ENCODE measurements at regions not wholly inside any gene's neighbourhood (a gene's known extent, or its start where the extent isn't known, plus 50 kb on each side); places are given as distances from the start of the nearest gene placed in this dataset.

- in situ Hi-C loops (cut with HindIII; ENCODE audit: low sequenced_read_pairs): no loop called here
These were observed 314.5 kb downstream of the OSR1 start for GRCh38 chr2:19043893-19044292.

- in situ Hi-C loops (cut with HindIII; ENCODE audit: low sequenced_read_pairs): no loop called here
These were observed 316.9 kb downstream of the OSR1 start for GRCh38 chr2:19041434-19042041.

- in situ Hi-C loops (cut with HindIII; ENCODE audit: low sequenced_read_pairs): no loop called here
These were observed 320.1 kb downstream of the OSR1 start for GRCh38 chr2:19038071-19039015.

DNA sequence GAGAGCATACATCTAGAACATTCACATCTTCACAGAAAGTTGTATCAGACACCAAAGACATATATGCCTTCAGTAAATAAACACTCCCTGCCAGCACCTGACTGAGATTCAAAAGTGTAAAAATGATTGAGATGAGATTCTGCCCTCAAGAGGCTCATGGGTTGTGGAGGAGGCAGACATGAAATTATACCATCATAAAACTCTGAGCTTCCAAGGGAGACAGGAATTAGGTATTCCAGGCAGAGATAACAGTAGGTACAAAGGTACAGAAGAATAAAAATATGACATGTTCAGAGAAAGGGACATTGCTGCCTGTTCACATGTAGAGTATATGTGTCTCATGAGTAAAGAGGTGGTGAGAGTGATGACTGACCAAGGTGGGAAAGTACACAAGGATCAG lies 322.3 kb downstream of the OSR1 start:
- in situ Hi-C loops (cut with HindIII; ENCODE audit: low sequenced_read_pairs): no loop called here

- in situ Hi-C loops (cut with HindIII; ENCODE audit: low sequenced_read_pairs): no loop called here
These were observed 323.2 kb downstream of the OSR1 start for GRCh38 chr2:19035238-19035637.

DNA sequence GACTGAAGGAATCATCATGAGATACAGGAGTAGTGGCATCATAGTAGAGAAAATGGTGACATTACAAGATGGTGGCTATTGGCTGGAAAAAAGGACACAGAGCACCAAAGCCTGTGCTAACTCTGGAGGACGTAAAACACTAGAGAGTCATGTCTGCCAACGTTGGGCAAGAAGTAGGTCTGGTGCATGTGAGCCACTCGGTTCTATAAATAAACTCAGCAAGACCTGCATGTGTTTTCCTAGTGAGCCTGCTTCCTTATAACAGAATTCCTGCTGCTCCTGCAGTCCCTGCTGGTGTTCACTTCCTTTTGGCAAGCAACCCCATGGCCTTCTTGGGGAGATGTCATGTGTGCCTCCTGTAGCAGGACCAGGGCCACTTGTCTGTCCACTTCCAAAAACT lies 325.2 kb downstream of the OSR1 start:
- in situ Hi-C loops (cut with HindIII; ENCODE audit: low sequenced_read_pairs): no loop called here

DNA sequence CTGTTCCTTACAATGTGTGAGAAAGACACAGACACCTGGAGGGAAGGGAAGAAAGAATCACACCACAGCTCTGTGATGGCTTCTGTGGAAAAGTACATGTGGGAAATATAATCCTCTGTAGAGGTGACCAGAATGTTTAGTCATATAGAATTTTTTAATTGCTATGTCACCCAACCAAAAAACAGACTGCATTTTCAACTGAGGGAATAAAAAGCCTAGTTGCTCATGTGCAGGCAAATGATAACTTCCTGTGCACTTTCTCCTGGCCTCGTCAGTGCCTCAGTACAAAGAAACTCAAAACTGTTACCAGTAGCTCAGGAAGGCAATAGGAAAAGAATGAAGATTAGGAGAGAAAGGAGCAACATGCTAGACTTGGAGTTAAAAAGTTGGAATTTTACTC lies 326.8 kb downstream of the OSR1 start:
- in situ Hi-C loops (cut with HindIII; ENCODE audit: low sequenced_read_pairs): no loop called here

DNA sequence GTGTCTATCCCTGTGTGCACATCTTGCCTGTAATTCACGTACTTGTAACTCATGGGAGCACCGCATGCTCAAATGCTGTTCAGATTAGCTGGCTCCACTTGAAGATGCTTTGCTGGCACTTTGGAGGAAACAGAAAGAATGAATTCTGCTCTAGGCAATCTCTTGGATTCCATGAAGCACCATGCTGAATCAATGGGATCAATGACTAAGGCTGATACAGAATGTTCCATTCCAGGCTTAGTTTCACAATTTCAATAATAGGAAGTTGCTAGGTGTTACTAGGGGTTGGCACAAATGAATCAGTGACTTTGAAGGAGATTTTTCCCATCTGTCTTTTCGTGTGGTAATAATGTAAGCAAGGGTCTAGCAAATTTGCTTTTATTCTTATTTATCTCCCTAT lies 328.8 kb downstream of the OSR1 start:
- in situ Hi-C loops (cut with HindIII; ENCODE audit: low sequenced_read_pairs): no loop called here

GRCh38 chr2:19028587-19029375 lies 329.6 kb downstream of the OSR1 start:
- in situ Hi-C loops (cut with HindIII; ENCODE audit: low sequenced_read_pairs): no loop called here

GRCh38 chr2:19027626-19028025 lies 330.8 kb downstream of the OSR1 start:
- in situ Hi-C loops (cut with HindIII; ENCODE audit: low sequenced_read_pairs): no loop called here

GRCh38 chr2:19026261-19026660 lies 332.2 kb downstream of the OSR1 start:
- in situ Hi-C loops (cut with HindIII; ENCODE audit: low sequenced_read_pairs): no loop called here

GRCh38 chr2:19022334-19022733 lies 336.1 kb downstream of the OSR1 start:
- in situ Hi-C loops (cut with HindIII; ENCODE audit: low sequenced_read_pairs): no loop called here

GRCh38 chr2:19021721-19022120 lies 336.7 kb downstream of the OSR1 start:
- in situ Hi-C loops (cut with HindIII; ENCODE audit: low sequenced_read_pairs): no loop called here

DNA sequence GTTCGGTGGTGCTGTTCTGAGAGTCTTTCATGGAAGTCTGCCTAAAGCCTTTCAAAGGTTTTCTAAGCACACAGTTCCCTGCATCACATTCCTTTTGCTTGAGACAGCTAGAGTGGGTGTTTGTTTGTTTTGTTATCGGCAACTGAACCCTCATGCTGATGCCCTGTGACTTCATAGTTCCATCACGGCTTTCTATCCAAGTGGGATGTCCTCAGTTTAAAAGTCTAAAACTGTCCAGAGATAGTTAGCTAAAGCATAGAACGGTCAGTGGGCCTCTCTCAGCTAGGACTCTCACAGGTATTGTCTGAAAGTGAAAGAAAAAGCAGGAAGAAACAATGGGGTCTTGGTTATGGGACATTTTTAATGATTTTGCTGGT lies 337.3 kb downstream of the OSR1 start:
- in situ Hi-C loops (cut with HindIII; ENCODE audit: low sequenced_read_pairs): no loop called here

GRCh38 chr2:19020144-19021099 lies 338.0 kb downstream of the OSR1 start:
- in situ Hi-C loops (cut with HindIII; ENCODE audit: low sequenced_read_pairs): no loop called here

GRCh38 chr2:19009510-19009909 lies 348.9 kb downstream of the OSR1 start:
- in situ Hi-C loops (cut with HindIII; ENCODE audit: low sequenced_read_pairs): no loop called here

DNA sequence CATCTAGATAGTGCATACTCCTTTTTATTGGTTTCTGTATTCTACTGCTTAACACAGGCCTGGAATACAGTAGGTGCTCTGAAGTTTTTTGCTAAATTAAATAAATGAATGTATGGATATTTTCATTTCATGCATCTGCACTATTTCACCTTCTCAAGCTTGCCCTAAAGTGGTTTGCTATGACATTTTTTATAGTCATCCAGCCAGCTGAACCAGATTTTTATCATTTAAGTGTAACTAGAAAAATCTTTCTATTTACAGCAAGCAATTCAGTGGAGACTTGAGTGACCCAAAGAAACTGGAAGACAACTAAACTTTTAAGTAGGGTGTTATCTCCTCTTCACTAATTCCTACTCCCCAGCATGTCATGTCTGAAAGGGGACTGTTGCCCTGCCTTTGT lies 354.9 kb downstream of the OSR1 start:
- in situ Hi-C loops (cut with HindIII; ENCODE audit: low sequenced_read_pairs): no loop called here

DNA sequence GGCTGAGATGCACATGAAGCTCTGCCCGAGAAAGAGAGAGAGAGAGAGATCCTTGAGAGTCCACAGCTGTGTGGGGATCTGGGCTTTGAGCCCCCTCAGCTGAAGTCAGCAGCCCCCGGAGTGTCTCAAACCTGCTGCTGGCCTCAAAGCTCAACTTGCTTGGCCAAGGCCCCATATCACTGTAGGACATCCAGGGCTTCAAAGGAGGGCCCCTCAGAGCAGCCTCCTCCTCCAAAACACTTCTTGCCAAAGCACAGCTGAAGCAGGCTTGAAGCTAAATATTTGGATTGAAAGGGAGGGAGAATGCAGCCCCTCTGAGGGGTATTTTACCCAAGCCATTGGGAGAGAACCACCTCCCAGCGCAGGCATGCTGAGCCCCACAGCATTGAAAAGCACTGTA lies 357.6 kb downstream of the OSR1 start:
- in situ Hi-C loops (cut with HindIII; ENCODE audit: low sequenced_read_pairs): no loop called here

DNA sequence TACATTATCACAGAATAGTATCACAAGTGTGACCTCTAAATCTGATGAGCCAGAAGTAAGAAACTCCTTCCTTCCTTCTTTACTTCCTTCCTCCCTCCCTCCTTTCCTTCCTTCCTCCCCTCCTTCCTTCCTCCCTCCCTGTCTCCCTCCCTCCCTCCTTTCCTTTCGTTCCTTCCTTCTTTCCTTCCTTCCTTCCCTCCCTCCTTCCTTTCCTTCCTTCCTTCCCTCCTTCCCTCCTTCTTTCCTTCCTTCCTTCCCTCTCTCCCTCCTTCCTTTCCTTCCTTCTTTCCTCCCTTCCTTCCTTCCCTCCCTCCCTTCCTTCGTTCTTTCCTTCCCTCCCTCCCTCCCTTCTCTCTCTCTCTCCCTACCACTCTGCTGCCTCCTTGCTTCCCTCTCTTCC lies 359.2 kb downstream of the OSR1 start:
- in situ Hi-C loops (cut with HindIII; ENCODE audit: low sequenced_read_pairs): no loop called here

DNA sequence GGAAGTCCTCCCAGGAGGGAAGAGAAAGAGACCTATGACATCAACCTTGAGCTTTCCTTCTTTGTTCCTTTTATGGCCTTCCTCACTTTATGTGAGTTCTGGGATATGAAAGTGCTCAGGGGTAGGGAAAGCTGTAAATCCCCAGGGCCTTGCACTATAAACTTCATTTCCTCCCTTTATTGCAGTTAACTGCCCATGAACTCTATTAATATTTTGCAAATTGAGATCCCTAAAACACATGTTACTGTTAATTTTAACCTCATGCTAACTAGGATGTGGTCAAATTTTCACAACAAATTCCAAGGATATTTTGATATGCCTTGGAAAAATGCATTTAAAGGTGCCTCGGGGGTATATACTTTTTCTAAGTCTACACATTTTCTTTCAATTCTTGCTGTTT lies 359.9 kb downstream of the OSR1 start:
- in situ Hi-C loops (cut with HindIII; ENCODE audit: low sequenced_read_pairs): no loop called here
